Stomach (tissue), 8 donors: ENCODE measurements at regions not wholly inside any gene's neighbourhood (a gene's known extent, or its start where the extent isn't known, plus 50 kb on each side); places are given as distances from the start of the nearest gene placed in this dataset.
A peak's percentile ranks its signal among the peaks of the same experiment; 100 is the strongest.

Experiments
- DNase-seq, 2 donors: peaks; one replicate each; pipeline versions ENCODE4 v3.0.0 to v3.0.0-alpha.2; 2013 to 2019
- H3K27ac ChIP-seq, 5 donors: fragments of 200-600 bp in 4 of 5; sonication (generic) in 4 of 5; one replicate each; pipeline ENCODE4 v1.5.1; 2013 to 2019; ENCODE audit warnings: mild to moderate bottlenecking in 1 of 5, moderate library complexity in 1 of 5
- H3K27me3 ChIP-seq, 3 donors: fragments of 200-600 bp; sonication (generic); one replicate each; pipeline ENCODE4 v1.5.1; 2017 to 2019; ENCODE audit warnings: mixed run types in 1 of 3
- H3K36me3 ChIP-seq, 4 donors: fragments of 200-600 bp; sonication (generic); 1 replicate in 3 of 4; 2 replicates in 1 of 4; pipeline ENCODE4 v1.5.1; 2016 to 2019
- H3K4me1 ChIP-seq, 4 donors: fragments of 200-600 bp; sonication (generic); one replicate each; pipeline ENCODE4 v1.5.1; 2016 to 2019
- H3K4me3 ChIP-seq, 4 donors: fragments of 200-600 bp; sonication (generic) in 3 of 4; one replicate each; pipeline ENCODE4 v1.5.1; 2016 to 2019; ENCODE audit warnings: mild to moderate bottlenecking in 1 of 4
- H3K9me3 ChIP-seq, 4 donors: fragments of 200-600 bp; sonication (generic); one replicate each; pipeline ENCODE4 v1.5.1; 2016 to 2019
- EP300 ChIP-seq: sonication (generic); formaldehyde crosslinking; IDR thresholded peaks from one replicate; pipeline ENCODE4 v1.6.1; 2017; ENCODE audit warnings: antibody characterized with exemption
- POLR2A ChIP-seq, 4 donors: fragments of 450-650 bp; IDR thresholded peaks; one replicate each; pipeline ENCODE4 v1.6.1; 2016; ENCODE audit warnings: antibody characterized with exemption in 4 of 4, control low read depth in 2 of 4, mild to moderate bottlenecking in 1 of 4, moderate library complexity in 1 of 4
- POLR2AphosphoS5 ChIP-seq, 3 donors: sonication (generic); formaldehyde crosslinking; IDR thresholded peaks; one replicate each; pipeline ENCODE4 v1.6.1; 2016; ENCODE audit warnings: antibody characterized with exemption in 3 of 3
- WGBS, 5 donors: extraction: QIAGEN DNeasy Blood & Tissue Kit in 3 of 5; methylation state at CpG; one replicate each; pipeline versions ENCODE4 v1.1.5 to v1.1.7; 2013 to 2018; 5-methylcytosine and 5-hydroxymethylcytosine counted together
- intact Hi-C: fragments of 100-400 bp; cut with DNase I; formaldehyde crosslinking; loops from one replicate; pipeline ENCODE4 v1.15.1; 2023; ENCODE audit warnings: low total_unique reads
- TF ChIP-seq, protein P1 (sequence below), 7 experiments: fragments of 450-650 bp in 4 of 7; fragments of 200-600 bp in 3 of 7; sonication (generic) in 3 of 7; IDR thresholded peaks; one replicate each; pipeline ENCODE4 v1.5.1; 2016 to 2019; ENCODE audit warnings: antibody characterized with exemption in 7 of 7, control low read depth in 2 of 7, mild to moderate bottlenecking in 1 of 7
- donor health status: healthy with polysubstance abuse.
- donor health status: Bipolar disorder and iron deficiency.
- donor health status: healthy.

DNA sequence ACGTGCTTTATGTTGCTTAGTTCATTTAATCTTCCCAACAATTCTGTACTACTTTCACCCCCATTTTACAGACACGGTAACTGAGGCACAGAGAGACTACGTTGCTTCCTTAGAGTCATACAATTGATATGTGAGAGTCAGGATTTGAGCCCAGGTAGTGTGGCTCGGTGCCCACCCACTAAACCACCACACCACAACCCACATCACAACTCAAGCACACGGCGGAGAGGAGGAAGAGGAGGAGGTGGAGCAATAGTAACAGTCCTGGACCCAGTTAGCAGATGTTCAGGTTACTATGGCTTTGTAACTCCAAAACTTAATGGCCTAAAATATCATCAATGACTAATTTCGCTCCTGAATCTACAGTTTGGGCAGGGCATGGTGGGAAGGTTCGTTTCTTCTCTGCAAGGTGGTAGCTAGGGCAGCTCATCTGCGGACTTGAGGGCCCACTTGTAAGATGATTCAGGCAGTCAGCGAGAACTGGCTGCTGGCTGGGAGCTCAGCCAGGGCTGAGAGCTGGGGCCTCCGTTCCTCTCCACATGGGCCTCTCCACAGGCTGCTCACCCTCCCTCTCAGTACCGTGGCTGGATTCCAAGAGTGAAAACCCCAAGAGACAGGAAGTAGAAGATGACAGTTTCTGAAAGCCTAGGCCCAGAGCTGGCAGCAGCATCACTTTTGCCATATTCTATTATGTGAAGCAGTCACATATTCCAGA lies 167.1 kb downstream of the ZFP36L2 start:
- H3K36me3 ChIP-seq = no peaks in the 10 kb centered on the region
- DNase-seq = peak in 1 of 2 donors; percentile 94
- intact Hi-C loops = no loop called here
- peak overlapping the region in 3 of 5 donors; percentile 15 to 35 (median 29) for H3K27ac ChIP-seq
- no peaks in the 10 kb centered on the region for H3K27me3 ChIP-seq
- H3K4me1 ChIP-seq = peaks cover 6 to 36% (median 22%) of the 10 kb centered on the region in 4 donors
- 51 to 73% (median 58%) methylated on average over 9 to 12 of the region's 12 CpGs for WGBS, 5 donors
- peak in 1 of 3 donors; percentile 19 for TF ChIP-seq POLR2AphosphoS5 (IDR thresholded peaks at IDR 0.05)
- TF ChIP-seq, protein P1, sequence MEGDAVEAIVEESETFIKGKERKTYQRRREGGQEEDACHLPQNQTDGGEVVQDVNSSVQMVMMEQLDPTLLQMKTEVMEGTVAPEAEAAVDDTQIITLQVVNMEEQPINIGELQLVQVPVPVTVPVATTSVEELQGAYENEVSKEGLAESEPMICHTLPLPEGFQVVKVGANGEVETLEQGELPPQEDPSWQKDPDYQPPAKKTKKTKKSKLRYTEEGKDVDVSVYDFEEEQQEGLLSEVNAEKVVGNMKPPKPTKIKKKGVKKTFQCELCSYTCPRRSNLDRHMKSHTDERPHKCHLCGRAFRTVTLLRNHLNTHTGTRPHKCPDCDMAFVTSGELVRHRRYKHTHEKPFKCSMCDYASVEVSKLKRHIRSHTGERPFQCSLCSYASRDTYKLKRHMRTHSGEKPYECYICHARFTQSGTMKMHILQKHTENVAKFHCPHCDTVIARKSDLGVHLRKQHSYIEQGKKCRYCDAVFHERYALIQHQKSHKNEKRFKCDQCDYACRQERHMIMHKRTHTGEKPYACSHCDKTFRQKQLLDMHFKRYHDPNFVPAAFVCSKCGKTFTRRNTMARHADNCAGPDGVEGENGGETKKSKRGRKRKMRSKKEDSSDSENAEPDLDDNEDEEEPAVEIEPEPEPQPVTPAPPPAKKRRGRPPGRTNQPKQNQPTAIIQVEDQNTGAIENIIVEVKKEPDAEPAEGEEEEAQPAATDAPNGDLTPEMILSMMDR (IDR thresholded peaks at IDR 0.05) = no peak
- H3K4me3 ChIP-seq = no peak overlapping the region
- peaks cover 0 to 7% (median 3%) of the 10 kb centered on the region in 4 donors for H3K9me3 ChIP-seq

DNA sequence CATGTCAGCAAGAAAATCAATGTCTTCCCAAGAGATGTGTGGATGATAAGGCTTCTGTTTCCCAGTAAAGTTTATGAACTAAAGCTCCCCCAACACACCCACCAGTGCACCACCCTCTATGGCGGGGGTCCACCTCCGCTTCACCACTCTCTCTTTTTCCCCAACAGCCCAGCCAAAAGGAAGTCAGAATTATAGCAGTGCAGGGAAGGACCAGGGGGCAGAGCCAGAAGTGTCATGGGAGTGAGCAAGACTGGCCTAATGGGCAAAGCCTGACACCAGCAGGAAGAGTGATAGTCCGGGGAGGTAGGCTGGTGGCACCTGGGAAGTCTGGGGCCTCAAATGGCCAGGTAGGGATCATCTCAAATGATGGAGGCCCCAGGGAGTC lies 167.7 kb downstream of the ZFP36L2 start:
- TF ChIP-seq EP300 = no peak
- TF ChIP-seq, protein P1 (IDR thresholded peaks at IDR 0.05) = no peak
- TF ChIP-seq POLR2AphosphoS5 (IDR thresholded peaks at IDR 0.05) = no peak
- TF ChIP-seq POLR2A (IDR thresholded peaks at IDR 0.05) = no peak
- 88 to 96% (median 92%) methylated on average over 3 of the region's 3 CpGs for WGBS, 5 donors
- H3K27ac ChIP-seq = peak overlapping the region in 3 of 5 donors; percentile 15 to 35 (median 29)
- no peaks in the 10 kb centered on the region for H3K36me3 ChIP-seq
- H3K4me3 ChIP-seq = no peak overlapping the region
- intact Hi-C loops = no loop called here
- peaks cover 6 to 42% (median 27%) of the 10 kb centered on the region in 4 donors for H3K4me1 ChIP-seq
- DNase-seq = no peak
- no peaks in the 10 kb centered on the region for H3K27me3 ChIP-seq
- peaks cover 0 to 7% (median 3%) of the 10 kb centered on the region in 4 donors for H3K9me3 ChIP-seq

DNA sequence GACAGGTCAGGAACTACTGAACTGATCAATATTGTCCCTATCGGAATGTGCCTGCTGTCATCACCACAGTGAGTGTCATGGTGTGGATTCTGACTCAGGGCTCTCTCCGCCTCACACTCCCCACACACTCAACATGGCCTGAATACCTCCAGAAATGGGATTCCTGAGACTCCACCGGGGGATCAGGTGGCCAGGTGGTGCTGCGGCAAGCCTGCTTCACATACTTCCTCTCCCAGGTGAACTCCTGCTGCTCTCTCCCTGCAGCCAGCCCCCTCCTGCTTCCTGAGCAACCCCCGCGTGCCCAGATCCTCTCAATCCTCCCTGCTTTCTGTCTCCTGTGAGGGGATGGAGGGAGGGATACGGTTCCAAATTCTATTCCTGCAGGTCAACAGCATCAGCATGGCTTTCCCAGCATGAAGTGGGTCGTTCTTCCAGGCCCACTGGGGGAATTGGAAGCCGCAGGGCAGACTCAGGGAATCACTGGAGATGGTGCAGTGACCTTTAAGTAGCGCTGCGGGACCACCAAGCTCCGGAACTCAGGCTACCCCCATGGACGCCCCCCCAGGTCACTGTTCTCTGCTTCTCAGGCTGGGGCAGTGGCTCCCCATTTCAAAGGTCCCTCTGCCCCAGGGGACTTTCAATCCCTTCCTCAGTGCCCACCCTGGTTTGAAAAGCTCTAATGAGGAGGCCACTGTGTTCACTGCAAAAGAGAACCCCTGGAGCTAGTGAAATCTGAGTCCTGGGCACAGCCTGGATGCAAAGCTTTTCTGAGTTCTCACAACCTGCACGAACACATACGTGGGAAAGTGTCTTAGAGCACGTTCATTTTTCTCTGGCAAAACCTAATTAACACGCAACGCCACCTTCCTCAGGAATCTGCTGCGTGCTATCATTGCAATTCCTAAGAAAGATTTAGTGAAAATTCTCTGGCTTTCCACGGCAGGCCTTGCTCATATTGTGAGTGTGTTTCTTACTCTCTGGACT lies 168.4 kb downstream of the ZFP36L2 start:
- Histone ChIP-seq H3K27ac (no peak overlapping the region), H3K27me3 (no peaks in the 10 kb centered on the region), H3K9me3 (peaks cover 0 to 7% (median 3%) of the 10 kb centered on the region in 4 donors), H3K36me3 (no peaks in the 10 kb centered on the region), H3K4me3 (no peak overlapping the region), H3K4me1 (peaks cover 8 to 47% (median 32%) of the 10 kb centered on the region in 4 donors)
- intact Hi-C loops = no loop called here
- no peak for TF ChIP-seq EP300
- no peak for TF ChIP-seq POLR2A (IDR thresholded peaks at IDR 0.05)
- TF ChIP-seq, protein P1 (IDR thresholded peaks at IDR 0.05) = no peak
- no peak for TF ChIP-seq POLR2AphosphoS5 (IDR thresholded peaks at IDR 0.05)
- no peak for DNase-seq
- WGBS, 5 donors = 90 to 95% (median 94%) methylated on average over 20 of the region's 20 CpGs

GRCh38 chr2:43057026-43057741 lies 169.2 kb downstream of the ZFP36L2 start:
- H3K27ac ChIP-seq = no peak overlapping the region
- 70 to 75% (median 75%) methylated on average over 13 to 16 of the region's 16 CpGs for WGBS, 5 donors
- intact Hi-C loops = no loop called here
- H3K4me1 ChIP-seq = peaks cover 10 to 54% (median 40%) of the 10 kb centered on the region in 4 donors
- TF ChIP-seq, protein P1 (IDR thresholded peaks at IDR 0.05) = no peak
- peak in 1 of 3 donors; percentile 30 for TF ChIP-seq POLR2AphosphoS5 (IDR thresholded peaks at IDR 0.05)
- peak in 1 of 2 donors; percentile 81 for DNase-seq
- H3K4me3 ChIP-seq = no peak overlapping the region
- peaks cover 0 to 6% (median 3%) of the 10 kb centered on the region in 4 donors for H3K9me3 ChIP-seq
- no peaks in the 10 kb centered on the region for H3K27me3 ChIP-seq
- H3K36me3 ChIP-seq = no peaks in the 10 kb centered on the region
